ENCODE measurements at regions not wholly inside any gene's neighbourhood (a gene's known extent, or its start where the extent isn't known, plus 50 kb on each side); places are given as distances from the start of the nearest gene placed in this dataset.

DNA sequence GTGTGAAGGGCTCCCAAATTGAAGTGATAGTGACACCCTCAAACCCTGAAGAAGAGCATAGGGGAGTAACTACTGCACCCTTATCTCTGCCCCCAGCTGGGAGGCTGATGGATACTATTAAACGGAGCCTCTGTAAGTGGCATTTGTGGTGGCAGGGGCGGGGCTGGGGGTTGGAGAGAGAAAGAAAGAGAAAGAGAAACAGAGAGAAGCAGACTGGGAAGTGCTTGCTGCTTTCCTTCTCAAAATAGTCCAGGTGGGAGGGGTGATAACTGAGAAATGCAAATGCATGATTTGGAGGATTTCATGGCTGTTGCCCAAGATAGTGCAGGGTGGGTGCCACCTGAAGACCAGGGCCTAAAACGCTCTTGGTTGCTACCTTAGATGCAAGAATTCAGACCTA is 253.5 kb upstream of the GATB start:
- TF ChIP-seq, protein P1, sequence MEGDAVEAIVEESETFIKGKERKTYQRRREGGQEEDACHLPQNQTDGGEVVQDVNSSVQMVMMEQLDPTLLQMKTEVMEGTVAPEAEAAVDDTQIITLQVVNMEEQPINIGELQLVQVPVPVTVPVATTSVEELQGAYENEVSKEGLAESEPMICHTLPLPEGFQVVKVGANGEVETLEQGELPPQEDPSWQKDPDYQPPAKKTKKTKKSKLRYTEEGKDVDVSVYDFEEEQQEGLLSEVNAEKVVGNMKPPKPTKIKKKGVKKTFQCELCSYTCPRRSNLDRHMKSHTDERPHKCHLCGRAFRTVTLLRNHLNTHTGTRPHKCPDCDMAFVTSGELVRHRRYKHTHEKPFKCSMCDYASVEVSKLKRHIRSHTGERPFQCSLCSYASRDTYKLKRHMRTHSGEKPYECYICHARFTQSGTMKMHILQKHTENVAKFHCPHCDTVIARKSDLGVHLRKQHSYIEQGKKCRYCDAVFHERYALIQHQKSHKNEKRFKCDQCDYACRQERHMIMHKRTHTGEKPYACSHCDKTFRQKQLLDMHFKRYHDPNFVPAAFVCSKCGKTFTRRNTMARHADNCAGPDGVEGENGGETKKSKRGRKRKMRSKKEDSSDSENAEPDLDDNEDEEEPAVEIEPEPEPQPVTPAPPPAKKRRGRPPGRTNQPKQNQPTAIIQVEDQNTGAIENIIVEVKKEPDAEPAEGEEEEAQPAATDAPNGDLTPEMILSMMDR (conservative IDR thresholded peaks at IDR 0.05; ENCODE audit: low read depth, low read length), result no peak
- TF ChIP-seq EZH2phosphoT487 (IDR thresholded peaks at IDR 0.05; ENCODE audit: borderline replicate concordance, low read length), result no peak
- TF ChIP-seq EZH2 (IDR thresholded peaks at IDR 0.05; ENCODE audit: low read length, unreplicated experiment), result no peak

Data from PC-3 (cell line).